Fibroblast of lung (primary cell): ENCODE measurements at regions not wholly inside any gene's neighbourhood (a gene's known extent, or its start where the extent isn't known, plus 50 kb on each side); places are given as distances from the start of the nearest gene placed in this dataset.

Experiments
- CTCF ChIP-seq, 2 donors: IDR thresholded peaks in 1 of 2; conservative IDR thresholded peaks in 1 of 2; 1 replicate in 1 of 2; 2 replicates in 1 of 2; pipeline ENCODE4 v1.5.1; 2011 to 2012; ENCODE audit warnings: low read length in 2 of 2, control low read depth in 1 of 2, inconsistent platforms in 1 of 2, low read depth in 1 of 2, mild to moderate bottlenecking in 1 of 2
- EZH2 ChIP-seq: IDR thresholded peaks from 2 replicates; pipeline ENCODE4 v1.5.1; 2012; ENCODE audit warnings: low read length, control low read depth, mild to moderate bottlenecking; ENCODE audit errors: missing control alignments

GRCh38 chr2:67524213-67524612, 127.1 kb downstream of the ETAA1 start:
- no peak for TF ChIP-seq CTCF (conservative IDR thresholded peaks at IDR 0.05 in 1 of 2, IDR thresholded peaks at IDR 0.05 in 1 of 2; ENCODE audit: low read depth in 1 of 2, low read length in 2 of 2)
- TF ChIP-seq EZH2: no peak
